ENCODE measurements at regions not wholly inside any gene's neighbourhood (a gene's known extent, or its start where the extent isn't known, plus 50 kb on each side); places are given as distances from the start of the nearest gene placed in this dataset.

GRCh38 chr3:159340877-159341500 lies 539.1 kb downstream of the MFSD1 start:
- TF ChIP-seq CTCF (IDR thresholded peaks at IDR 0.05; ENCODE audit: poor library complexity, severe bottlenecking) (no peak), EZH2 (IDR thresholded peaks at IDR 0.05; ENCODE audit: borderline replicate concordance, insufficient read depth, low read length, poor library complexity, severe bottlenecking) (no peak), REST (IDR thresholded peaks at IDR 0.05; ENCODE audit: borderline replicate concordance) (no peak)

All from neural cell (in vitro differentiated cells).